ENCODE measurements at regions not wholly inside any gene's neighbourhood (a gene's known extent, or its start where the extent isn't known, plus 50 kb on each side); places are given as distances from the start of the nearest gene placed in this dataset.

GRCh38 chr4:171715973-171716372 is 97.2 kb upstream of the GALNTL6 start:
- Histone ChIP-seq H3K9me2 (ENCODE audit: insufficient read depth, low read length) (no peaks in the 10 kb centered on the region), H3K4me2 (ENCODE audit: low read length) (no peak overlapping the region), H3K36me3 (ENCODE audit: insufficient read depth, low read length) (no peaks in the 10 kb centered on the region), H3F3A (ENCODE audit: insufficient read depth, low read length, poor library complexity, severe bottlenecking) (peaks cover 8% of the 10 kb centered on the region), H3K9me3 (ENCODE audit: low read length) (no peaks in the 10 kb centered on the region), H3K9ac (ENCODE audit: low read length) (no peak overlapping the region), H2AFZ (ENCODE audit: low read depth, low read length) (no peak overlapping the region), H3K4me3 (ENCODE audit: low read length) (no peak overlapping the region), H3K27ac (ENCODE audit: low read length) (no peak overlapping the region), H4K20me1 (ENCODE audit: insufficient read depth) (no peaks in the 10 kb centered on the region), H3K27me3 (ENCODE audit: insufficient read depth, low read depth, low read length) (no peaks in the 10 kb centered on the region), H3K79me2 (replicated peaks; ENCODE audit: insufficient read depth, low read length) (no peaks in the 10 kb centered on the region)
- no peak for TF ChIP-seq RAD21 (conservative IDR thresholded peaks at IDR 0.05)

DNA sequence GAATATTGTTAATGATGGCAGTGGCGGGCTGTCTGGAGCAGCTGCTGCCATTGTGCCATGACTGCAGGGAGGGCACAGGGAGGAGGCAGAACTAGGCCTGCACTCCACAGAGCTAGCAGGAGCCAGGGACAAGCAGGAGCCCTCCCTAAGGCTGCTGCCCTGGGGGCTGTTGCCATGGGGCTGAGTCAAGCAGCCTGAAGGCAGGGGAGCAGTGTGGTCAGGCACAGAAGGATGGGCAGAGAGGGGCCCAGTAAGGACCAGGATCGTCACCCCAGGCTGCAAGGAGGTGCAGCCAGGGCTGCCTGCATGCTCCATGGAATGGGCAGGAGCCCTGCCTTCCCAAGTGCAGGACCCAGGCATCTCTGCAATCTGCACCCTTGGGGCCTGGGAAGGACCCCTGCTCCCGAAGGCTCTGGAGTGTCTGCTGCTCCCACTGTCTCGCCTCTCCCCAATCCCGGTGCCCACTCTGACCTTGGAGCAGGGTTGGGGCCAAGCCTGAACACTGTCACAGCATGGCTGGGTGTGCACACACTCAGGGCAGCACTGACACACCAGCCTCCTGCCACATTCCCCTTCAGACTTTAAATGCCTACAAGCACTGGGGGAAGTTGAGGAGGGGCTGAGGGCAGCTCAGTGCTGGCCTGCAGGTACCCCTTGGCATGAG is 98.3 kb upstream of the GALNTL6 start:
- Histone ChIP-seq H4K20me1 (ENCODE audit: insufficient read depth) (no peaks in the 10 kb centered on the region), H2AFZ (ENCODE audit: low read depth, low read length) (no peak overlapping the region), H3K9me3 (ENCODE audit: low read length) (no peaks in the 10 kb centered on the region), H3K4me3 (ENCODE audit: low read length) (no peak overlapping the region), H3F3A (ENCODE audit: insufficient read depth, low read length, poor library complexity, severe bottlenecking) (peaks cover 8% of the 10 kb centered on the region), H3K27ac (ENCODE audit: low read length) (no peak overlapping the region), H3K79me2 (replicated peaks; ENCODE audit: insufficient read depth, low read length) (no peaks in the 10 kb centered on the region), H3K36me3 (ENCODE audit: insufficient read depth, low read length) (no peaks in the 10 kb centered on the region), H3K27me3 (ENCODE audit: insufficient read depth, low read depth, low read length) (no peaks in the 10 kb centered on the region), H3K4me2 (ENCODE audit: low read length) (no peak overlapping the region), H3K9me2 (ENCODE audit: insufficient read depth, low read length) (no peaks in the 10 kb centered on the region), H3K9ac (ENCODE audit: low read length) (no peak overlapping the region)
- TF ChIP-seq CTCF (IDR thresholded peaks at IDR 0.05; ENCODE audit: poor library complexity, severe bottlenecking) = no peak
- TF ChIP-seq, protein P1, sequence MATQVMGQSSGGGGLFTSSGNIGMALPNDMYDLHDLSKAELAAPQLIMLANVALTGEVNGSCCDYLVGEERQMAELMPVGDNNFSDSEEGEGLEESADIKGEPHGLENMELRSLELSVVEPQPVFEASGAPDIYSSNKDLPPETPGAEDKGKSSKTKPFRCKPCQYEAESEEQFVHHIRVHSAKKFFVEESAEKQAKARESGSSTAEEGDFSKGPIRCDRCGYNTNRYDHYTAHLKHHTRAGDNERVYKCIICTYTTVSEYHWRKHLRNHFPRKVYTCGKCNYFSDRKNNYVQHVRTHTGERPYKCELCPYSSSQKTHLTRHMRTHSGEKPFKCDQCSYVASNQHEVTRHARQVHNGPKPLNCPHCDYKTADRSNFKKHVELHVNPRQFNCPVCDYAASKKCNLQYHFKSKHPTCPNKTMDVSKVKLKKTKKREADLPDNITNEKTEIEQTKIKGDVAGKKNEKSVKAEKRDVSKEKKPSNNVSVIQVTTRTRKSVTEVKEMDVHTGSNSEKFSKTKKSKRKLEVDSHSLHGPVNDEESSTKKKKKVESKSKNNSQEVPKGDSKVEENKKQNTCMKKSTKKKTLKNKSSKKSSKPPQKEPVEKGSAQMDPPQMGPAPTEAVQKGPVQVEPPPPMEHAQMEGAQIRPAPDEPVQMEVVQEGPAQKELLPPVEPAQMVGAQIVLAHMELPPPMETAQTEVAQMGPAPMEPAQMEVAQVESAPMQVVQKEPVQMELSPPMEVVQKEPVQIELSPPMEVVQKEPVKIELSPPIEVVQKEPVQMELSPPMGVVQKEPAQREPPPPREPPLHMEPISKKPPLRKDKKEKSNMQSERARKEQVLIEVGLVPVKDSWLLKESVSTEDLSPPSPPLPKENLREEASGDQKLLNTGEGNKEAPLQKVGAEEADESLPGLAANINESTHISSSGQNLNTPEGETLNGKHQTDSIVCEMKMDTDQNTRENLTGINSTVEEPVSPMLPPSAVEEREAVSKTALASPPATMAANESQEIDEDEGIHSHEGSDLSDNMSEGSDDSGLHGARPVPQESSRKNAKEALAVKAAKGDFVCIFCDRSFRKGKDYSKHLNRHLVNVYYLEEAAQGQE (IDR thresholded peaks at IDR 0.05; ENCODE audit: borderline replicate concordance) = no peak
- no peak for TF ChIP-seq POLR2AphosphoS5 (IDR thresholded peaks at IDR 0.05)
- TF ChIP-seq MXI1 (conservative IDR thresholded peaks at IDR 0.05; ENCODE audit: poor library complexity, severe bottlenecking) = no peak
- TF ChIP-seq EP300 (conservative IDR thresholded peaks at IDR 0.05; ENCODE audit: poor library complexity, severe bottlenecking) = no peak
- no peak for TF ChIP-seq TAF1 (IDR thresholded peaks at IDR 0.05; ENCODE audit: low read depth)
- no peak for TF ChIP-seq RAD21 (conservative IDR thresholded peaks at IDR 0.05)
- TF ChIP-seq EZH2 (IDR thresholded peaks at IDR 0.05; ENCODE audit: borderline replicate concordance, insufficient read depth, low read length, poor library complexity, severe bottlenecking) = no peak
- TF ChIP-seq SMC3 (conservative IDR thresholded peaks at IDR 0.05; ENCODE audit: poor library complexity) = no peak
